ENCODE measurements at regions not wholly inside any gene's neighbourhood (a gene's known extent, or its start where the extent isn't known, plus 50 kb on each side); places are given as distances from the start of the nearest gene placed in this dataset.

DNA sequence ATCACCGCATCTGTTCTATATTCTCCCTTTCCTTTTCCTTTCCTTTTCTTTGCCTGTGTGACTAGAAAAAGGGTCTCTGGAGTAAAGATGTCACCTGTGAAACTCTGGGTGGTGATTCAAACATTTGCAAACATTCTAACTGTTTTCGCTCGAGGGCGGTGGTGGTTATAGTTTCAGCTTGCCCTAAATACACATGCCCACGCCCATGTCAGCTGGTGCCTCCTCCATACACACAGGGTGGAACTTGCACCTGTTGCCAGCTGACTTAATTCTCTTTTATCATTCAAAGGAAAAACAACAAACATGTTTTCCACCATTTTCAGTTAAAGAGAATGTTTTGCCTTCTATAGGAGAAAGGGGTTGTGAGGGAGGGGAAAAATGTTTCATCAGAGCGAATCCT lies 381.9 kb upstream of the ARID1B start:
- in situ Hi-C loops (cut with HindIII; ENCODE audit: low sequenced_read_pairs) = no loop called here
- TF ChIP-seq, protein P1, sequence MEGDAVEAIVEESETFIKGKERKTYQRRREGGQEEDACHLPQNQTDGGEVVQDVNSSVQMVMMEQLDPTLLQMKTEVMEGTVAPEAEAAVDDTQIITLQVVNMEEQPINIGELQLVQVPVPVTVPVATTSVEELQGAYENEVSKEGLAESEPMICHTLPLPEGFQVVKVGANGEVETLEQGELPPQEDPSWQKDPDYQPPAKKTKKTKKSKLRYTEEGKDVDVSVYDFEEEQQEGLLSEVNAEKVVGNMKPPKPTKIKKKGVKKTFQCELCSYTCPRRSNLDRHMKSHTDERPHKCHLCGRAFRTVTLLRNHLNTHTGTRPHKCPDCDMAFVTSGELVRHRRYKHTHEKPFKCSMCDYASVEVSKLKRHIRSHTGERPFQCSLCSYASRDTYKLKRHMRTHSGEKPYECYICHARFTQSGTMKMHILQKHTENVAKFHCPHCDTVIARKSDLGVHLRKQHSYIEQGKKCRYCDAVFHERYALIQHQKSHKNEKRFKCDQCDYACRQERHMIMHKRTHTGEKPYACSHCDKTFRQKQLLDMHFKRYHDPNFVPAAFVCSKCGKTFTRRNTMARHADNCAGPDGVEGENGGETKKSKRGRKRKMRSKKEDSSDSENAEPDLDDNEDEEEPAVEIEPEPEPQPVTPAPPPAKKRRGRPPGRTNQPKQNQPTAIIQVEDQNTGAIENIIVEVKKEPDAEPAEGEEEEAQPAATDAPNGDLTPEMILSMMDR (IDR thresholded peaks at IDR 0.05; ENCODE audit: low read depth, low read length, missing control alignments) = no peak
- no peak overlapping the region for H3K4me3 ChIP-seq (ENCODE audit: low read depth, low read length)
- DNase-seq (ENCODE audit: low read depth) = no peak

GRCh38 chr6:156392648-156393047 lies 384.5 kb upstream of the ARID1B start:
- TF ChIP-seq, protein P1 (IDR thresholded peaks at IDR 0.05; ENCODE audit: low read depth, low read length, missing control alignments) = no peak
- DNase-seq (ENCODE audit: low read depth) = no peak
- no peak overlapping the region for H3K4me3 ChIP-seq (ENCODE audit: low read depth, low read length)
- in situ Hi-C loops (cut with HindIII; ENCODE audit: low sequenced_read_pairs) = no loop called here

DNA sequence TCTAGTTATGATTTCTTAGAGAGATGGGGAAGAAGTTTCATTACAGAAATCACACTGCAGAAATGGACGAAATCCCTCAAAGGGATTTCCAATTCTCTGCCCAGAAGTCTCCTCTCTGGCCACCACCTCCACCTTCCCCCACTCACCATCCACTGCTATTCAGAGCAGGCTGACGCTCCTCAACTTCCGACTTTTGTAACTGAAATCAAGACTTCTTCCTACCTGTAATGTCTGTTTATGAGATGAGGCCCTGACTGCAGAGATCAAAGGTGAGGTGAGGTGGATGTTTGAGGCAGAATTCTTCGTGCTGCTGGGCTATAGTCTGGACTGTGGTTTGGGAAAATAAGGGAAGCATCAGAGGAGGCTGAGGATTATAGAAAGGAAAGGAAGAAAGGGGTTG lies 385.2 kb upstream of the ARID1B start:
- in situ Hi-C loops (cut with HindIII; ENCODE audit: low sequenced_read_pairs) = no loop called here
- TF ChIP-seq, protein P1 (IDR thresholded peaks at IDR 0.05; ENCODE audit: low read depth, low read length, missing control alignments) = no peak
- DNase-seq (ENCODE audit: low read depth) = no peak
- H3K4me3 ChIP-seq (ENCODE audit: low read depth, low read length) = no peak overlapping the region

GRCh38 chr6:156391061-156391672 lies 386.0 kb upstream of the ARID1B start:
- no peak for DNase-seq (ENCODE audit: low read depth)
- TF ChIP-seq, protein P1 (IDR thresholded peaks at IDR 0.05; ENCODE audit: low read depth, low read length, missing control alignments) = no peak
- in situ Hi-C loops (cut with HindIII; ENCODE audit: low sequenced_read_pairs) = no loop called here
- H3K4me3 ChIP-seq (ENCODE audit: low read depth, low read length) = no peak overlapping the region

- TF ChIP-seq, protein P1 (IDR thresholded peaks at IDR 0.05; ENCODE audit: low read depth, low read length, missing control alignments) = no peak
- no peak overlapping the region for H3K4me3 ChIP-seq (ENCODE audit: low read depth, low read length)
- in situ Hi-C loops (cut with HindIII; ENCODE audit: low sequenced_read_pairs) = no loop called here
- no peak for DNase-seq (ENCODE audit: low read depth)
Observed at GRCh38 chr6:156390621-156391020, 386.6 kb upstream of the ARID1B start.

DNA sequence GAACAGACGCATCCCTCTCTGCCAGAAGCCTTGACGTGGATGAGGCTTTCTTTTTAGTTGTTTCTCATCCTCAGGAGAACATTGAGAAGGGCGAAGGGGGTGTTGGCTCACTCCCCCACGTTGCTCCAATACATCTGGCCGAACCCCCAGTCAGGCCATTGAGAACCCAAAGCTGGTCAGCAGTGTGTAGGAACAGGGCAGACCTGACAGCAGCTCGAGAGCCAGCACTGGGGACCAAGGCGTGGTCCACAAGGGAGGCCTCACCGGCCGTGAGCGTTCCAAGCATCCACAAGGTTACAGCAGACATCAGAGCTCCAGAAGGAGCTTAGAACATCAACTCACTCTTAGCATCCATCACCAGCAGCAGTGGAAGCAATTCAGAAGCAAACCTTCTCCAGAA lies 387.9 kb upstream of the ARID1B start:
- H3K4me3 ChIP-seq (ENCODE audit: low read depth, low read length) = no peak overlapping the region
- TF ChIP-seq, protein P1 (IDR thresholded peaks at IDR 0.05; ENCODE audit: low read depth, low read length, missing control alignments) = no peak
- in situ Hi-C loops (cut with HindIII; ENCODE audit: low sequenced_read_pairs) = no loop called here
- DNase-seq (ENCODE audit: low read depth) = no peak

All from astrocyte of the cerebellum (primary cell).